Loucy (cell line): ENCODE measurements at regions not wholly inside any gene's neighbourhood (a gene's known extent, or its start where the extent isn't known, plus 50 kb on each side); places are given as distances from the start of the nearest gene placed in this dataset.

Source experiments
- EZH2phosphoT487 ChIP-seq: fragments of 200-600 bp; IDR thresholded peaks from 2 replicates; pipeline ENCODE4 v1.6.1; 2018; ENCODE audit warnings: antibody characterized with exemption, mild to moderate bottlenecking, moderate library complexity, borderline replicate concordance
- TF ChIP-seq, protein P1 (sequence below): fragments of 200-600 bp; sonication (generic); conservative IDR thresholded peaks from 2 replicates; pipeline ENCODE4 v1.5.1; 2014; ENCODE audit warnings: mild to moderate bottlenecking, antibody characterized with exemption, low read length

DNA sequence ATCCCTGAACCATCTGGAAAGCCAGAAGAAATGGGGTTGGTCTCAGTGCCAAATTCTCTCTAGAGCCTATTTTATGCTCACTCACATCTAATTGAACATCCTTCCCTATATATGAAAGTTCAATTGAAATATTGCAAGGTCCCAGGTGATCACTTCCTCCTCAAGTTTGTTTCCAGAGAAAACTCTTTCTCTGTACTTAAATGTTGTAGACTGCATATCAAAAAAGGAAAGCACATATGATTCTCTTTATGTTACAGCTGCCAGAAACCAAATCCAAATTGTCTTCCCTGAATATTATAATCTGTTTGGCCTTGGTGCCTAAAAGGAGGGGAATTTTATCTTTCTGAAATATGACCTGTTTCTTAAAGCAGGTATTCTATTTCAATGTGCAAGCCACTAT, 93.3 kb downstream of the SHOX2 start:
- TF ChIP-seq, protein P1, sequence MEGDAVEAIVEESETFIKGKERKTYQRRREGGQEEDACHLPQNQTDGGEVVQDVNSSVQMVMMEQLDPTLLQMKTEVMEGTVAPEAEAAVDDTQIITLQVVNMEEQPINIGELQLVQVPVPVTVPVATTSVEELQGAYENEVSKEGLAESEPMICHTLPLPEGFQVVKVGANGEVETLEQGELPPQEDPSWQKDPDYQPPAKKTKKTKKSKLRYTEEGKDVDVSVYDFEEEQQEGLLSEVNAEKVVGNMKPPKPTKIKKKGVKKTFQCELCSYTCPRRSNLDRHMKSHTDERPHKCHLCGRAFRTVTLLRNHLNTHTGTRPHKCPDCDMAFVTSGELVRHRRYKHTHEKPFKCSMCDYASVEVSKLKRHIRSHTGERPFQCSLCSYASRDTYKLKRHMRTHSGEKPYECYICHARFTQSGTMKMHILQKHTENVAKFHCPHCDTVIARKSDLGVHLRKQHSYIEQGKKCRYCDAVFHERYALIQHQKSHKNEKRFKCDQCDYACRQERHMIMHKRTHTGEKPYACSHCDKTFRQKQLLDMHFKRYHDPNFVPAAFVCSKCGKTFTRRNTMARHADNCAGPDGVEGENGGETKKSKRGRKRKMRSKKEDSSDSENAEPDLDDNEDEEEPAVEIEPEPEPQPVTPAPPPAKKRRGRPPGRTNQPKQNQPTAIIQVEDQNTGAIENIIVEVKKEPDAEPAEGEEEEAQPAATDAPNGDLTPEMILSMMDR, result no peak
- no peak for TF ChIP-seq EZH2phosphoT487
